NCI-H345 treated with DMSO at 0.1 percent for 48 hours (cell line): ENCODE measurements at regions not wholly inside any gene's neighbourhood (a gene's known extent, or its start where the extent isn't known, plus 50 kb on each side); places are given as distances from the start of the nearest gene placed in this dataset.
"Not testable (repeated sequence)": the region's sequence is repeated elsewhere in the genome, so short reads cannot be mapped to it uniquely, and the experiment has no call there.

Source experiments
- DNase-seq: peaks from one replicate; lab custom pipeline; 2025; ENCODE audit not compliant: unreplicated experiment; lab: John Stamatoyannopoulos, UW

GRCh38 chr4:60723796-60724195 is 476.3 kb upstream of the ADGRL3 start:
- no peak for DNase-seq

DNA sequence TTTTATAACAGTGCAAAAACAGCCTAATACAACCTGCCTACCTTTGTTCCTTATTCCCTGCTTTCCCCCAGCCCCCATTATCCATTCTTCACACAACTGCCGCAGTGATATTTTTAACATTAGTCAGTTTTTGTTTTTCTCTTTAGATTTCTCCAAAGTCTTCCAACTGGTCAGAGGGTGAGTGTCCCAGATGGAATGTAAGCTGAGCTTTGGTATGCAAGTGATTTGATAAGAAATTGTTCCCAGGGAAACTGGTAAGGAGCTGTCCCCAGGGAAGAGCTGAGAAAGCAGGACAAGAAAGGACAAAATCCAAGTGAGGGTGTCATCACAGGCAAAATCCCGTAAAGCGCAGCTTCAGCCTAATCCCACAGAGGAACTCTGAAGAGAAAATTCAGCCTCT is 475.5 kb upstream of the ADGRL3 start:
- DNase-seq: no peak

DNA sequence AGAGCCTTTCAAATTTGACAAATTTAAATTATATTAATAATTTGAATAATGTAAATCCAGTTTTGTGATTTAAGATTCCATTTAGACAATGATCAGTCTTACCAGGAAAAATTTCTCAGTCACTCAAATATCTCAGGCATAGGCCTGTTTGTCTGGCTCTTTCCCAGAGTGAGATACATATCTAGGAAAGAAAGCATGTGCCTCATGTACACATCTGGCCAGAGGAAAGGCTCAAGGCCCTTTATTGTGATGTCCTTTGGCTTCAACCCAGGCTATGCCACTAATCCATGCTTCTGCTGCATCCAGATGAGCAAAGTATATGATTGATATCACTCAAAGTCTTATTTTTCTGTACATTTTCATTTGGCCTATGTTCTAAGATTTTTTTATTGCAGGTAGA is 473.3 kb upstream of the ADGRL3 start:
- DNase-seq: no peak

- DNase-seq: no peak
Observed at GRCh38 chr4:60729194-60729593, 470.9 kb upstream of the ADGRL3 start.

- not testable (repeated sequence) for DNase-seq
Observed at GRCh38 chr4:60729764-60730163, 470.4 kb upstream of the ADGRL3 start.

- DNase-seq: no peak
Observed at GRCh38 chr4:60737858-60738257, 462.3 kb upstream of the ADGRL3 start.

DNA sequence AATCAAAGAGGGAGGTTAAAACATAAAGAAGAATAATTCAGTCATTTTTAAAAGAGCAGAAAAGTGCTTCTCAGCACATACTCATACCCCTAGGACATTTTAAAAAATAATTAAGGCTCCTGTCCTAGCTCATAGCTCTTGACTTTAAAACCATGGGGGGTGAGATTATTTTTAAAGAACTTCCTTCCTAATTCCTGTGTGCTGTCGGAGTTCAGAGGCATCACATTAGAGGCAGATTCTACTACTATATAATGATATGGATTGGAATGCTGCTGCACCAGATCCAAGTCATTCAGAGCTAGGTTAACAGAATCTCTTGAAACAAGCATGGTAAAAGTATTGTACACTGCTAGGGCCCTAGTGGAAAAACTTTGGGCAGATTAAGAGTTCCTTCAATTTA is 456.5 kb upstream of the ADGRL3 start:
- DNase-seq: no peak

DNA sequence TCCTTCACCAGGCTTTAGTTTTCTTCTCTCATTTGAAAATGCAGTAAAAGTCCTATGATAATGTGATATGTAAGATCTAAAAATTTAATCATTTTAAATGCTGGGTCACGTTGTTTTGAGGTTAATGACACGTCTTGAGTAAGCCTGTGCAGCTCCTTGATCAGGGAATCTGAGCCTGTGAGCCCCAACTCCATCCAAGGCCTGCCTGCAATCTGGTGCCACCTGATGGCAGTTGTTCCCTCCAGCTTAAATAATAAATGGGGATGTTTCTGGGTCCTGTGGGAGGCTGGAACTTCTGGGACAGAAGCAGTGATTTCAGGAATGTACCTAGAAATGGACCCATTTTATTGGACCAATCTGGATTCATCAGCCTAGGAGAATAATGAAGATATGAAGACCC is 455.4 kb upstream of the ADGRL3 start:
- no peak for DNase-seq

DNA sequence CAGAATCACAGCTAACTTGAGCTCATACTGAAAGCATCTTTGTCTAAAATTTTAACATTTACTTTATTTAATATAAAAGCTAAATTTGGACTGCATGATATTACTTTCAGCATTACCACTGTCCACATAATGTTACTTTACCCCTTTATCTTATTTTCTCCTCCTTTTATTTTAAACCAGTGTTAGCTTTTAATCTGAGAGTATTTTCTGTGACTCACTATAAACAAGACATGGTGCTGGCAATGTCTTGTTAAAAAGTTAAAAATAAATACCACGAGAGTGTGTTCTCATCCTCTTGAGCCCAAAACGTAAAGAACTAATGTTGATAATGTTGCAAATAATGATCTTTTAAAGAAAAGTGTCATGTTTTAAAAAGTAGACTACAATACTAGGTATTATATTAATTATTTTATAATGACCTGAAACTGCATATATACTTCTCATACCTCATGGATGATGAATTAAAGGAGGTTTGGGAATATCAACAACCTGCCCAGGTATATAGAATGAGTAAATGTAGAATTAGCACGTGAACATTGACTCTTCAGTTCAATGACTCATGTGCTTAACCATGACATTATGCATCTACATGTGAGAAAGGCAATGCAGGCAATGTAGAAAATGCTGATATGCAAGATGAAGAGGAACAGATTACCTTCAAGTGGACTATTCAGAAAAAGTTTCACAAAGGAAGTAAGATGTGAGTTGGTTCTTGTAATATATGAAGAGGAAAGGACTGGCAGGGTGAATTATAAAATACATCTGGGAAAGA is 454.1 kb upstream of the ADGRL3 start:
- no peak for DNase-seq

GRCh38 chr4:60750962-60751361 is 449.2 kb upstream of the ADGRL3 start:
- no peak for DNase-seq

DNA sequence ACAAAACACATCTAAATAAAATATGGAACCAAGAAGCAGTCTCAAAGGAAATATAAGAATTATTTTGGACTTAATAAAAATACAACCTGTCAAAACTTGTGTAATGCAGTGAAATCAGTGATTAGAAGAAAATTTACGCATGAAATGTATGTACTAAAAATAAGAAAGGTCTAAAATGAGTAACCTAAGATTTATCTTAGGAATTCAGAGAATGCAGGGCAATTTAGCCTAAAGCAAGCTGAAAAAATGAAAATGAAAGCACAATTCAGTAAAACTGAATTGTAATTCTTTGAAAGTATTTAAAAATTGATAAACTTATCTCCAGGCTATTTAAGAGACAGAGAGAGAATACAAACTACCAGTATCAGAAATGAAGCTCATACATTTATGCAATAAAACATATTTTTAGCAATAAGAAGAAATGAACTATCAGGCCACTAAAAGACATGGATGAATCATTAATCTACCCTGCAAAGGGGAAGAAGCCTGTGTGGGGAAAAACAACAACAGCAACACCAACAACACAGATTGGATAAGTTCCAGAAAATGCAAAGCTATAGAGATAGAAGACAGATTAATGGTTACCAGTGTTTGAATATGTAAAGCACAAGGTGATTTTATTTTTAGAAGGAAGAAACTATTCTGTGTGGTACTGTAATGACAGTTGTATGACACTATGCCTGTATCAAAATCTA is 442.0 kb upstream of the ADGRL3 start:
- no peak for DNase-seq

DNA sequence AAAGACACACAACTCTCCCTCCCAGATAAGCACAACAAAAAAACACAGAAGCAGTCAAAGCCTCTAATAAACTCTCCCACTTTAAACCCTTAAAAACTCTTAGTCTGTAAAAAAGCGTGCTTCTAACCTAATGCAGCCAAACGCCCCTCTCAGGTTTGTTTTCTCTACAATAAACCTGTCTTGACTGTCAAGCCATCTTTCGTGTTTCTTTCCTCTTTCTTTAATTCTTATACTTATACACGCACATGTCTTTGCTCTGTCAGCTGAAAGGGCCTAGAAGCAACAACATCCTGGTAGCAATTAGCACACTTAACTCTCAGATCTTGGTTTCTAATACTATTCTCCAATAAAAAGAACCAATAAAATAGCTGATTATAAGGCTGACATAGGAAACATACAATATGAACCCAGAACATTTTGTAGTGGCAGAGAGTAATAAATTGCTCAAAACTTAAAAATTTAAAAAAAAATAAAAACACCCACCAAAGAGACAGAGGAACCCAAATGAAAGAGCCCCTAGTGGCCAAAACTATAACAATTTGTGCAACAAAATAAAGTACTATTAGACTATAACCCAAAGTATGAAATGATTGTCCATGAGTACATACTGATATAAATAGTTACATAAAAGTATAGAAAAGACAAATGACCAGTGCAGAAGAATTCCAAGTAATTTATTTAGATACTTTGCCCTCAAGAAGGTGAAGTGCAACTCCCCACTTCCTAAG is 440.4 kb upstream of the ADGRL3 start:
- DNase-seq: no peak

GRCh38 chr4:60780874-60781273 is 419.3 kb upstream of the ADGRL3 start:
- no peak for DNase-seq

- DNase-seq: no peak
Observed at GRCh38 chr4:60790608-60791007, 409.5 kb upstream of the ADGRL3 start.

DNA sequence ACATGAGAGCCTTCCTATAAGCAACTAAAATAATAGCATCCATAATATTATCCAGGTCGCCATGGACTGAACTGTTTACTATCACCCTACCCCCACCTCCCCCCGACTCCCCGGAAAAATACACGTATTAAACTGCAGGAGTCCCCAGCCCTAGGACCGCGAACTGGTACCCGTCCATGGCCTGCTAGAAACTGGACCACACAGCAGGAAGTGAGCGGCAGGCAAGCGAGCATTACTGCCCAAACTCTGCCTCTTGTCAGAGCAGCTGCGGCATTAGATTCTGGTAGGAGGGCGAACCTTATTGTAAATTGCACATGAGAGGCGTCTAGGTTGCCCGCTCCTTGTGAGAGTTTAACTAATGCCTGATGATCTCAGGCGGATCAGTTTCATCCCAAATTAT is 405.8 kb upstream of the ADGRL3 start:
- no peak for DNase-seq

DNA sequence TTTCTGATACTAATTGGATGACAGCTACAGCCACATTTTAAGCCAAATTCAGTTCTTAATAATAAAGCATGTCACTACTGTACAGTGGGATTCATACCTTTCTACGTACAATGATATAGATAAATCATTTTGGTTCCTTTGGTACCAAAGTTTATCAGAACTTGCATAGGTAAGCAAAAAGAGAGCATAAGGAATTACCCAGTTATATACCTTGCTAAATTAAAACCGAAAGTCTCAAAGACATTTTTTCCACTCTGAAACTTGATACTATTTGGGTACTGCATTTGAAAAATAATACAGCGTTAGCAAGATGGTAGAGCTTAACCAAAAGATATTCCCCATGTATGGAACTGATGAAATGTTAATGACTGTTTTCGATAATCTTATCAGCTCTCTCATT is 400.9 kb upstream of the ADGRL3 start:
- DNase-seq: no peak

GRCh38 chr4:60800701-60801100 is 399.4 kb upstream of the ADGRL3 start:
- no peak for DNase-seq

- no peak for DNase-seq
Observed at GRCh38 chr4:60805500-60806313, 394.4 kb upstream of the ADGRL3 start.

- DNase-seq: no peak
Observed at GRCh38 chr4:60808726-60809485, 391.2 kb upstream of the ADGRL3 start.

GRCh38 chr4:60809486-60809800 is 390.7 kb upstream of the ADGRL3 start:
- no peak for DNase-seq

GRCh38 chr4:60812811-60813210 is 387.3 kb upstream of the ADGRL3 start:
- no peak for DNase-seq
